GM19025 (cell line): ENCODE measurements at regions not wholly inside any gene's neighbourhood (a gene's known extent, or its start where the extent isn't known, plus 50 kb on each side); places are given as distances from the start of the nearest gene placed in this dataset.

Source experiments
- ATAC-seq: cut with Tn5 transposase; IDR thresholded peaks from one replicate; pipeline ENCODE4 v1.9.1; 2021; ENCODE audit warnings: mild to moderate bottlenecking, low read depth, moderate library complexity; ENCODE audit not compliant: unreplicated experiment

DNA sequence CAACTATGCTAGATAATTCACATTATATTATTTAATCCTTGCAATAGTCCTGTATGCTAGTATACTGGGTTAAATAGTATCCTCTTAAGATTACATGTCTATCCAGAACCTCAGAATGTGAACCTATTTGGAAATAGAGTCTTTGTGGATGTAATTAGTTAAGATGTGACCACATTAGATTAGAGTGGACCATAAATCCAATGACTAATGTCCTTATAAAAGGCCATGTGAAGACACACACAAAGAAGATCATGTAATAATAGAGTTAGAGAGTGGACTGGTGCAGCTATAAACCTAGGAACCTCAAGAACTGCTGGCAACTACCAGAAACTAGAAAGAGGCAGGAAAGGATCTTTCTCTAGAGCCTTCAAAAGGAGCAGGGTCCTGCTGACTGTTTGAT is 263.6 kb upstream of the PTGER4 start:
- no peak for ATAC-seq

DNA sequence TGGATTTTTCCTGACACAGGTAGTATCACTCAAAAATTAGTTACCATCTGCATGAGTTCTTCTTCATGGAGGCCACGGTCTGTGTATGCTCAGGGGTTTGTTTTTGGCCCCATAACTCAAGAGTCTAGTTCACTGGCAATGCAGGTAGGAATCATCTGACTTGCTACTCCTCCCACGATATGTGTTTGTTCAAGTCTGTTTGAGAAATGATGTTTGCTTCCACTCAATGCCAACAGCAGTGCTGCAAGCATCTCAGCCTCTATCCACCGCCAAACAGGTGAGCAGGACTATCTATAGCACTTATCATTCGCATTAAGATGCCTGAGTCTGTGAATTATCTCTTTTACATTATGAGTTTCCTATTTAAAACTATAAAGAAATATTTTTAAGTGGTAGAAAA is 264.8 kb upstream of the PTGER4 start:
- no peak for ATAC-seq

DNA sequence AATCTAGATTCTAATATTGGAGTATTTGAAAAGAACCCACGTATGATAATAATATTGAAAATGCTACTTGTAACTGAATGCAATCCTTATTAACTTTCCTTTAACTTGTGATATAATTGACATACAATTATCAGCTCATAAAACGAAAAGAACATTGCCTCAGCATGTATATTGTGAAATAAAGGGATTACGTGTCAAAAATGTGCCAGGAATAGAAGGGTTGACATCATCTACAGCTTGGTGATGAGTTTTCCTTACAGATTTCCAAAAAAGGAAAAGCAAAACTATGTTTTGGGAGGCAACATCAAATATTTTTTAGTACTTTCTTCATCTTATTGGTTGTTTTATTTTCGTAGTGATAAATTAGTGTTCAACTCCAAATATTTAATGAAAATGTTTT is 266.0 kb upstream of the PTGER4 start:
- no peak for ATAC-seq

DNA sequence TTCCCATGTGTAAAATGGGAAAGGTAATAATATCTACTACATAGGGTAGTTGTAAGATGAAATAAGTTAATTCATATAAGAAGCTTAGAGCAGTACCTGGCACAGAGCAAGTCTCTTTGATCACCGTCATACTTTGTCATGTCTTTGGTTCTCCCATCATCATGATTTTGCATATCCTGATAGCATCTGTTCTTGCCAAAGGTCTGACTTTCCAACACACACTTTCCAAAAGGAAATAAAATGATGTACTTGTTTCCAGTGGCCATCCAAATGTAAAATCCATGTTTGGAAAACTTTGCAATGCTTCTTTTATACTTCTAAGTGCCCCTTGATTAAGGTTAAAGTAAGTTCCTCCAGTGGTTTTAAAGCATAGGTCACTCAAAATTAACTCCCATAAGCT is 266.9 kb upstream of the PTGER4 start:
- no peak for ATAC-seq

DNA sequence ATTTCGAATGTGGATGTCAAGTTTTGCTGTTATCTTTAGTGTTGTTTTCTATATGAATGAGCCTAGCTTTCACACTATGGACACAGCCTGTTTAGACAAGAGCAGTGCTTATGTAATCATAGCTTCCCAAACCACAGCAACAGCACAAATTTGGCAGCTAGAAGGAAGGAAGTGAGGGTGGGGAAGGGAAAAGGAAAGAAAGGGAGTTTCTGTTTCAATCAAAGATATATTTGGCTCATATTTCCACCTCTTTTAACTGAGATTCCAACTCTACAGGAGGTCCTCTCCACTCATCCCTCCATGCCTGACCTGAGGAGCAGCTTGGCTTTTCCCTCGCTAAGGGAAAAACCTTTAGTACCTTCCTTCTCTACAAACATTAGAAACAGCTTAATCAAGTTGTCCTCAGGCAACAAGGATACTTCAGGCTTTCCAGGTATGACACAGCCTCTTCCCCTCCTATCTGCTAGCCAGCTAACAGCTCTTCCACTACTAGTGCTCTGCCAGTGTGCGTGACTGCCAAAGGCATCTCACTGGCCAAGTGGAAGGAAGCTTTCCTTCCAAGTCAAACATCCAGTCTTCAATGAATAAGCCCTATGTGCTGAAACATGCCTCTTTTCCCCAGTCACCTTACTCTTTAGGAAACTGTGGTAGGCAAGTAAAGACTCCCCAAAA is 268.6 kb upstream of the PTGER4 start:
- no peak for ATAC-seq

DNA sequence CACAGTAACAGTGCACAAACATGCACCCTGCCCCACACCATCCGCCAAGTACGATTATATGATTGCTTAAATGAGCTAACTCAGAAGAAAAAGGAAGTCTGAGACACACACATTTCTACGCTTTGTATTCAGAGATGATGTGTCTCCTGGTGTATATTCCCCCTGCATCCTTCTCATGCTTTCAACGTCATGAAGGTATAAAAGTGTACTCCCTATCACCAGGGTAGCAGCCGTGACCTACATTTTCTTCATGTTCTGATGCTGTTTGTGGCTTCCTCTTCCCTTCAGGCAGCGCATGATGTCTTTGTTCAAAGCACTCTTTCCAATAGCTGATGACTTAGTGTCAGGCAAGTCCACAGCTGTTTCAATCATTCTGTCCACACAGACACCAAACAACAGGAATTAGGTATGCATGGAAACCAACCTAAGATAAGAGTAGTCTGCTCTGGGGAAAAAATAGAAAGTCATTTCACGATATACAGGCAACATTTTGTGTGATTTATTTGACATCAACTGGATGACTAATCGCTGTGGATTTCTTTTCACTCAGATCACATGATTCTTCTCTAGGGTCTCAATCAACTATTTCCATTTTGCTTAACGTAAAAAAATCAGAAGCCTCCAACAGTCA is 269.4 kb upstream of the PTGER4 start:
- no peak for ATAC-seq

DNA sequence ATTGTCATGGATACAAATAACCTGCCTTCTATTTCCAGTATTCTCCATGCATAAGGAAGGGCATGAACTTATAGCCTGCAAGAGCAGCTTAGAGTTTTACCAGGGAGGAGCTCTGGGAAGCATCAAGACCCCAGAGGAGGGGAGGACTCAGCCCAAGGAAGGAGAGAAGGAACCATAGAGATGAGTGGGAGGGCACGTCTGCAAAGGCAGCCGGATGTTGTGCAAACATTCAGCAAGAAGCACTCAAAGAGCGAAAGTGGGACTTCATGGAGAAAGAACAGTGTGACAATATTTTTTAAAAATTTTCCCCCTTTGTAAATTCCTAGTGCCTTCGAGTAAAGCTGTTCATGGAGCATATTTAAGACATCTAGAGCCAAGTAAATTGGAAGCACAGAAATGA is 270.1 kb upstream of the PTGER4 start:
- ATAC-seq = no peak

DNA sequence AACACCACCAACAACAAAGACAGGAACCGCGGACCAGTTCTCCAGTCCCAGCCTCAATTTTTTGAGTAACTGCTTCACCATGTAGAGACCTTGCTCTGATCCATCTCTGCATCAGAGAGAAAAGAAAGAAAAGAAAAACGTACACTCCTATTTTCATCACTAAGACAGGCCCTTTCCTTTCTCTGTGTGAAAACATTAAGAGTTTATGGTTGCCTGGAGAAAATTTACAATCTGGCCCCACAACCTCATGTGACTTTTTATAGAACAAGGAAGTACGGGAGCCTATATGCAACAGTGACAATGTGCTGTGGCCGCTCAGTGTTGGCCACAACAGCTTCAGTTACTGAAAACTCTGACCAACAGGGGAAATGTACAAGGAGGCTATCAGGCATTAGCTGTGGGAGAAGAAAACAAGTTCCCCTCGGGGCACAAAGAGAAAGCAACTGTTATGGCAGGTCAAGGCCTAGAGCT is 272.9 kb upstream of the PTGER4 start:
- ATAC-seq = no peak

DNA sequence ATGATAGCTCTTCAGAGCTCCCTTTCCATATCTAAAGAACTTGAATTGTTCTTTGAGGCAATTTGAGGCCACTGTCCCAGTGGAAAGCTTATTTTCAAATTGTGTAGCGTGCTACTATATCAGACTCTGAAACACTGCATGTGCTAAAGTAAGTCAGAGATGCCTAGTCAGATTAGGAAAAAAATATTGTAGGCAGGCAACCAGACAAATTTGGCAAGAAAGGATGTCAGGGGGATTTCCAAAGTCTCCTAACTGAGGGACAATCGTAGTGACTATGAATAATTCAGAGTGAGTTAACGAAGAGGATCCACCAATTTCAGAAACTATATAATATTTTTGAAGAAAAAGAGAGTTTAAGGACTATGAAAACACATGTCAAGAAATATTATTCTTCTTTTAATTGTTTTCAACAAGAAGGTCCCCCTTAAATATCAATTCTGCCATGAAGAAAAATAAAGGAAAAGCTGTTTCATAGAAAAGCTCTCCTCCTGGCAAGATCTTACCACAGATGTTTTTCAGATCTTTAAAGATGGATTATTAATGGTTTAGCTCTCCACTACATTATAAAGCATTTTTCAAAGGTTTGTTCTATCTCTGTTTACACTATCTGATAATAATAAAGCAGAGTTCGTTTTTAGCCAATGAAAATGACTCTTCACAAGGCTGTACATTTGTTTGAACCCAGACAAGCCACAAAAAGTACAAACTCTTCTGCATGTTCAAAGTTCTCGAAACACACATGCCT is 273.5 kb upstream of the PTGER4 start:
- no peak for ATAC-seq

DNA sequence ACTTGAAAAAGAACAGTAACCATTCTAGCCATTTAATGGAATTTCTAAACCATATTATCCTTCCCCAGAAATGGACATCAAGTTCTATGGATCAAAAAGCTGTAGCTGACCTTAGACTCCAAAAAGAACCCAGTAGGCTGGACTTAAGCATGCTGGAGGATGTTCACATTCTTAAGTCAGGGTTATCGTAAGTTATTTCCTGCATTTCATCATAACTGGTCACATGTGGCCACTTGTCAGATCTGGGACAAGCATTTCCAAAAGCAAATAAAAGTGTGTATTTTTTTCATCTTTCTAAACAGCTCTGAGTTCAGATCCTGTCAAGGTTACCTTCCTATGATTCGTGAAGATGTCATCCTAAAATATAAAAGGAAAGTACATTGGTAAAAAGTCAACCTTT is 274.5 kb upstream of the PTGER4 start:
- no peak for ATAC-seq

DNA sequence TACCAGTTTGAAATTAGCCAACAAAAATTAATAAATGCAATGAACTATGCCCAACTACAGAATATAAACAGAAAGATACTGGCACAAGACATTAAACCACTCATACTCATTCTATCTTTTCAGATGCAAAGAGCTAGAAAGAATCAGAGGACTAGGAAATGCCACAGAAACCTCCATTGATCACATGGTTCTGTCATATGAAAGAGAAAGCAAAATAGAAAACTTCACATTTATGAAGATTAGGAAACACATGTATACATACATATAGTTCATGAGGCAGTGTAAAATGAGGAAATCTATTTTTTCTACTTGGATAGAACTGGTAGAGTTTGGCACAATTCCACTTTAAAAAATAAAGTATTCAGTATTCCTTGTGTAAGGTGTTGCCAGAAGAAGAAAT is 275.1 kb upstream of the PTGER4 start:
- peak; percentile 73 for ATAC-seq

DNA sequence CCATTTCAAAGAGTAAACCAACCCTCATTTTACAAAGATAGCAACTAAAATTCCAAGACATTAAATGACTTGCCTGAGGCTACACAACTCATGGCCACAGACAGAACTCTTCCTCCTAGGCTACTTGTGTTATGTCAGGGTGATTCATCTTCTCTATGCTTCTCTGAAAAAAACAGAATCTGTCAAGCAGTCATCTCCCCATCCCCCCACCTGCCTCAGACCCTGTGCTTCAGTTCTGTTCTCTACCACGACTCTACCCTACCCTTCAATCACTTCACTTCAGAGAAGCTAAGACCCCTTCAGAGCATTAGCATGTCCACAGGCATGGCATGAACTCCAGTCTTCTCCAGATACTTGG is 277.7 kb upstream of the PTGER4 start:
- ATAC-seq = no peak

DNA sequence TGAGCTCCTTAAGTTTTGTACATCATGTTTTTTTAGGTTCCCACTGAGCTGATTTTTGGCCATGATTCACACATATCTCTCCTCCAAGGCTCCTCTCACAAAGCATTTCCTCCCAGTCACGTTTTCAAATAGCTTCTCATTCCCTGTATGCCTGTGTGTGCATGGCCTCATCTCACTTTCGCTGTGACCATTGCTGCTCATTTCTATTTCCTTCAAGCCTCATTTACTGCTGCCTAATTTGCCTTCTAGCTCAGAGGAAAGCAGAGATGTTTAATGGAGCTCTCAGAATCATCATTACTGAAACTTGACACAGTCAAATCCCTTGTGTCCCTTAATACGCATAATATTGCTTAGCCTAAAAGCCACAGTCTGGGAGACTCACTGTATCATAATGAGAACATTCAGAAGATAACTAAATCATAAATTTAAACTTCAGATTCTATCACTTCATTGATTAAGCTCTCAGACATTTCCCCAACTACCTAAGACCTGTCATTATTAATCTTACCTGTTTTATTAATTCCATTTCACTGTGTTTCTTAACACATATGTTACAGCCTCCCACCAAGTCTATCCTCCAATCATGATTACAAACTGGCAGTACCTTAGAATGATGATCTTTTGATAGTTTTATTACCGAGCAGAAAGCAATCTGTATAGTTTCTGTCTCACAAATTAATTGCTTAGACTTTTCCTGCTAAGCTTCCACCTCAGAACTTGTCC is 278.3 kb upstream of the PTGER4 start:
- no peak for ATAC-seq

DNA sequence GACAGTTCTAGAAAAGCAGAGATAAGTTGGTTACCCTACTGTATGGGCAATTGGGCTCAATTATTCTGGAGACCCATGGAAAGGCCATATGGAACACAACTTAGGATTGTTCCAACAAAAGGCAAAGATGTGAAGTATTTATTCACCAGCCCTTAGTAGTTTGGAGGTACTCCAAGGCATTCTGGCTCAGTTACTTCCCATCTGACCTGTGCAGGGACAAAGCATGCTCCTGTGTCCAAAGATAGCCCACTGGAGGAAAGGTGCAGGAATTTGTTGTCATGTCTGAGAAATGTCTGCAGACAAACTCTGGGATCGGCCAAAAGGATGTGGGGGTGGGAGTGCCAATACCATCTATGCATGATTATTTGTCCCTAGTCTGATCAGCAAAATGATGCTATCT is 279.5 kb upstream of the PTGER4 start:
- ATAC-seq = no peak

DNA sequence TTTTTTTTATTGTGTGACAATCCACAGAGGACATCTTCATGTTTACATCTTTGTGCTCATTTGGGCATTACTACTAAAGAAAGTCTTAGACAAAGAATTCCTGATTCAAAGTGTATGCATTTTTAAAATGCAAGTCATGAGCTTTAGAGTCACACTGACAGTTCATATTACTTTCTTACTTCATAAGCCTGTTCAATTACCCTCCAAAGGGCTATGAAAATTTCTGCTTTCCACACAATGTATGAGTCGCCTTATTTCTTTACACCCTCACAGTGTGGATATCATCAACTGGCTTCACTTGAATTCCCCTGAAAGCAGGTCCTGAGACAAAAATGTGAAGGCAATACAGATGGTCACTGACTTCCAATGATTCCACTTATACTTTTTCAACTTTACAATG is 280.4 kb upstream of the PTGER4 start:
- no peak for ATAC-seq

DNA sequence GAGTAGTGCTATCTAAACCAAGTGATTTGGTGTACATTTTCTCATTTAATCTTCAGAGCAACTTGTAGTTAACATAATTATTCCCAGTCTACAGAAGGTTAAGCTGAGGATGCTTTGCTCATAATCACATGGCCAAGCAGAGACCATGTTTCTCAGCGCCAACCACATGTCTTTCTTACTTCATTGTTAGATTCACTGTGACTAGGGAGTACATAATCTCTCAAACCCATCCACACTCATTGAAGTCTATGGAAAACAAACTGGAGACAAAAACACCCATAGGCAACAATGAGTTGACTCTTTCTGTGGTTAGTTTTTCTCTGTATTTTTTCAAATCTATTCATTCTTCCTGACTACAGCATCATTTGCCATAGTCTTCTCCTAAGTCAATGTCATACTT is 281.7 kb upstream of the PTGER4 start:
- no peak for ATAC-seq

DNA sequence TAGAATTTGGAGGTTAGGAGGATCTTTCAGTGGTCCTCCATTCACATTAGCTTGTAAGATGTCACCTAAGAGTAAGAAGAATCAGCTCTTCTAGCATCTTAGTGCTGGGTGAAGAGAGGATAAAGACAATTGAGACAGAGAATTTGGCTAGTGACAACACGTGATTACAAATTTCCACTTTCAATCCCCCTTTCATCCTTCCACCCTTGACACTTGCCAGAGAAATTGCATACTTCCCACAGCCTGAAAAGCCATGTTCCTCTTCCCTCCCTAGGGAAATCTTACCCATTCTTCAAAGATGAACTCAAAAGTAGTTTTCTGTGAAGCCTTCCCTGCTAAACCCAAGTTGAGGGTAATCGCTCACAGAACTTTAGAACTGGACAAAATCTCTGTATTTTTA is 282.6 kb upstream of the PTGER4 start:
- ATAC-seq = no peak

DNA sequence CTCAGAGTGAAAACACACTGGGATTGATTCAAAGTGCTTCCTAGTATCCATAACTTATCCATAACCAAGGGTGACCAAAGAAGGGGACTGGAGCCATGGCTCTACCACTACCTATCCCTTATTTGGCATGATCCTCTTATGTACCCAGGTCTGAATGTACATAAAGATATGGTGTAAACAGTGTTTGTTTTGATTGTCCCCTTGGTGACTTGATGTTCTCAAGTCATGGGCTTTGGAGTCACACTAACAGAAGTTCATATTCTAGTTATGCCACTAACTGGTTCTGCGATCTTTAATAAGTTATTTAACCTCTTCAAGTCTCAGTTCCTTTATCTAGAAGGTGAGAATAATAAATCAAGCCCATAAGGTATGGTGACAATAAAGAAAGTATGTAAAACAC is 283.4 kb upstream of the PTGER4 start:
- no peak for ATAC-seq

DNA sequence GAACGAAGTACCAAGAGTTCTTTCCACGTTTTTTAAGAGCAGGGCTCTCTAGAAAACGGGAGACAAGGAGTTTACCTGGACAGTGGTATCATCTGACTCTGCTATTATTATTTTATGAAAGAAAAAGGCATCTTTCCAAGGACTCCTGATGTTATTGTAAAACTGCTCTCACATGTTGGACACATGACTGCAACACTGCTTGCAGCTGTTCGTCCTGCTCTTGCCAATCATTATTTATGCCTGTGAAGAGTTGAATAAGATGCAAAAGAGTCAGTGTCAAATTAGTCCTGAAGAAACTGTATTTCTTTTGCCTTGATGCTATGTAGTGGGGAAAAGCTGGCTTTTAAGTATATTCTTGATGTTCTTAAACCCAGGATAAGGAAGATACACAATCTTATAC is 284.5 kb upstream of the PTGER4 start:
- no peak for ATAC-seq

DNA sequence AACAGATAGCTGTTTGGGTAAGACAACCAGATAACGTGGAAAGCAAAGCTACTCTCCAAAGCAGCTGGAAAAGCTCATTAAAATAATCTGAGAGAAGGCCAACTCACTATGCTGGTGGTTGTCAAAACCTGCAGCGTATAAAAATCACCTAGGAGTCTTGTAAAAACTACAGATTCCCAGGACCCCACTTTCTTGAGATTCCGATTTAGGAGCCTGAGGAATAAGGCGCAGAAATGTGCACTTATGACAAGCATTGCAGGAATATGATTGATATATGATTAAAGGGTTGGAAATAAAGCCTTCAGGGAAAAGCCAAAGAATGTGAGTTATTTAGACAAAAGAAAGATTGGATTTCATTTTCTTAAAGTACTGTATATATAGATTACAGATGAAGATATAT is 285.0 kb upstream of the PTGER4 start:
- ATAC-seq = no peak

DNA sequence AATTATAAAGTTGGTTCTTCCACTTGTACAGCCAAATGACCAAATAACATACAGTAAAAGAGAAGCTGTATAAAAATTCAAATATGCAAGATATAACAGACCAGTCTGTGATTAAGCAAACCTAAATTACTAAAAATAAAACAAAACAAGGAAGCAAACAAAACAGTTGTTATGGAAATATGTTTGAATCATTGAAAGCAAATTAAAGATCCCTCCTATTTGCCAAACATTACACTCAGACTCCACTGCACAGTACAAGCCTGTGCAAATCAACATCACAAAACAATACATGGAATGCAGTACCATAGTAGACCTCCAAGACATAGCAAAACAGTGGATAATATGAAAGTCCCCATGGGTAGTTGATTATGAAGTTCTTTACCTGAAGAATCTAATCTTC is 288.1 kb upstream of the PTGER4 start:
- no peak for ATAC-seq
